ENCODE measurements at regions not wholly inside any gene's neighbourhood (a gene's known extent, or its start where the extent isn't known, plus 50 kb on each side); places are given as distances from the start of the nearest gene placed in this dataset.

- TF ChIP-seq POLR2A (IDR thresholded peaks at IDR 0.05) (no peak), CTCF (IDR thresholded peaks at IDR 0.05) (no peak), EP300 (IDR thresholded peaks at IDR 0.05) (no peak)
Observed at GRCh38 chr4:83810428-83810827, 274.5 kb downstream of the GPAT3 start.
